Transverse colon (tissue), 4 donors: ENCODE measurements at regions not wholly inside any gene's neighbourhood (a gene's known extent, or its start where the extent isn't known, plus 50 kb on each side); places are given as distances from the start of the nearest gene placed in this dataset.

Experiments used
- DNase-seq: peaks from one replicate; pipeline ENCODE4 v3.0.0-alpha.2; 2019
- H3K27ac ChIP-seq, 4 donors: fragments of 200-600 bp; sonication (generic); 2 replicates each; pipeline ENCODE4 v1.5.1; 2016 to 2018; ENCODE audit warnings: inconsistent platforms in 4 of 4
- H3K27me3 ChIP-seq: fragments of 200-600 bp; sonication (generic); 2 replicates; pipeline ENCODE4 v1.5.1; 2017; ENCODE audit warnings: inconsistent platforms
- H3K36me3 ChIP-seq, 4 donors: fragments of 200-600 bp; sonication (generic); 2 replicates each; pipeline ENCODE4 v1.5.1; 2017 to 2019; ENCODE audit warnings: inconsistent platforms in 4 of 4
- H3K4me1 ChIP-seq, 4 donors: fragments of 200-600 bp; sonication (generic); 2 replicates each; pipeline ENCODE4 v1.5.1; 2017 to 2020; ENCODE audit warnings: inconsistent platforms in 4 of 4
- H3K4me3 ChIP-seq, 4 donors: fragments of 200-600 bp; sonication (generic); 1 replicate in 1 of 4; 2 replicates in 3 of 4; pipeline versions ENCODE4 v1.5.1 to v1.6.1; 2017 to 2019; ENCODE audit warnings: inconsistent platforms in 4 of 4
- H3K9me3 ChIP-seq, 2 donors: fragments of 200-600 bp; sonication (generic); 2 replicates each; pipeline ENCODE4 v1.5.1; 2017 to 2019; ENCODE audit warnings: inconsistent platforms in 2 of 2
- EP300 ChIP-seq: sonication (generic); formaldehyde crosslinking; IDR thresholded peaks from one replicate; pipeline ENCODE4 v1.6.1; 2017; ENCODE audit warnings: antibody characterized with exemption, low read depth
- POLR2A ChIP-seq: fragments of 450-650 bp; IDR thresholded peaks from one replicate; pipeline ENCODE4 v1.6.1; 2016; ENCODE audit warnings: antibody characterized with exemption, mild to moderate bottlenecking, moderate library complexity
- POLR2AphosphoS5 ChIP-seq, 3 donors: sonication (generic); formaldehyde crosslinking; IDR thresholded peaks; one replicate each; pipeline ENCODE4 v1.6.1; 2016; ENCODE audit warnings: antibody characterized with exemption in 3 of 3
- WGBS, 2 donors: methylation state at CpG; one replicate each; pipeline ENCODE4 v1.1.5; 2018; ENCODE audit warnings: low coverage in 1 of 2; 5-methylcytosine and 5-hydroxymethylcytosine counted together
- in situ Hi-C, 4 donors: fragments of 200-750 bp; cut with MboI; loops; one replicate each; pipeline versions ENCODE4 v1.15.0 to v1.15.1; 2017; ENCODE audit warnings: low sequenced_read_pairs in 3 of 4, low pct_ligation_motif_present in 1 of 4, low pct_unique_long_range_greater_than_20kb in 1 of 4
- intact Hi-C: fragments of 100-400 bp; cut with DNase I; formaldehyde crosslinking; loops from one replicate; pipeline ENCODE4 v1.15.1; 2023; ENCODE audit warnings: low total_unique reads
- TF ChIP-seq, protein P1 (sequence below), 5 experiments: fragments of 200-600 bp in 3 of 5; fragments of 450-650 bp in 2 of 5; sonication (generic) in 3 of 5; IDR thresholded peaks; 1 replicate in 2 of 5; 2 replicates in 3 of 5; pipeline ENCODE4 v1.5.1; 2016 to 2017; ENCODE audit warnings: antibody characterized with exemption in 5 of 5, inconsistent platforms in 3 of 5, mild to moderate bottlenecking in 2 of 5, moderate library complexity in 1 of 5

DNA sequence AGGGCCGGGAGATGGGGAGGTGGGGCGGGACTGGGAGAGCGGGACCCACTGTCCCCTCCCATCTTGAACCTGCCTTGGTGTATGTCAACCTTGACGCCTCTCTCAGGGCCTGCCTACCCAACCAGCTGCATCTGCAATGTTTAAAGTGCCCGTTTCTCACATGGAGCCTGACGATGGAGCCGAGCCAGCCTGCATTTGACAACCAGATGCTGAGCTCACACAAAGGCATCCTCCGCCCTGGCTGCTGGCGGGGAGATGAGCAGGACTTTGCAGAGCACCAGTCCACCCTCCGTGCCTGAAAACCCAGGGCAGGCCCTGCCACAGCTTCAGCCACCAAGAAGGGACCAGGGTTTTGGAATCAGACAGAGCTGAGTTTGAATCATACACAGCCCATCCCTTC lies 141.1 kb upstream of the SMIM23 start:
- in situ Hi-C loops = no loop called here
- DNase-seq = no peak
- intact Hi-C loops = no loop called here
- H3K4me1 ChIP-seq = no peaks in the 10 kb centered on the region
- H3K27ac ChIP-seq = no peak overlapping the region
- peaks cover 4% of the 10 kb centered on the region for H3K27me3 ChIP-seq
- H3K36me3 ChIP-seq = no peaks in the 10 kb centered on the region
- no peaks in the 10 kb centered on the region for H3K9me3 ChIP-seq
- 58% methylated on average over 10 of the region's 10 CpGs; no CpG with 5 or more reads in 1 of the 2 donors for WGBS, 2 donors
- TF ChIP-seq, protein P1, sequence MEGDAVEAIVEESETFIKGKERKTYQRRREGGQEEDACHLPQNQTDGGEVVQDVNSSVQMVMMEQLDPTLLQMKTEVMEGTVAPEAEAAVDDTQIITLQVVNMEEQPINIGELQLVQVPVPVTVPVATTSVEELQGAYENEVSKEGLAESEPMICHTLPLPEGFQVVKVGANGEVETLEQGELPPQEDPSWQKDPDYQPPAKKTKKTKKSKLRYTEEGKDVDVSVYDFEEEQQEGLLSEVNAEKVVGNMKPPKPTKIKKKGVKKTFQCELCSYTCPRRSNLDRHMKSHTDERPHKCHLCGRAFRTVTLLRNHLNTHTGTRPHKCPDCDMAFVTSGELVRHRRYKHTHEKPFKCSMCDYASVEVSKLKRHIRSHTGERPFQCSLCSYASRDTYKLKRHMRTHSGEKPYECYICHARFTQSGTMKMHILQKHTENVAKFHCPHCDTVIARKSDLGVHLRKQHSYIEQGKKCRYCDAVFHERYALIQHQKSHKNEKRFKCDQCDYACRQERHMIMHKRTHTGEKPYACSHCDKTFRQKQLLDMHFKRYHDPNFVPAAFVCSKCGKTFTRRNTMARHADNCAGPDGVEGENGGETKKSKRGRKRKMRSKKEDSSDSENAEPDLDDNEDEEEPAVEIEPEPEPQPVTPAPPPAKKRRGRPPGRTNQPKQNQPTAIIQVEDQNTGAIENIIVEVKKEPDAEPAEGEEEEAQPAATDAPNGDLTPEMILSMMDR (IDR thresholded peaks at IDR 0.05) = no peak
- no peak for TF ChIP-seq POLR2A
- TF ChIP-seq EP300 = no peak
- no peak for TF ChIP-seq POLR2AphosphoS5 (IDR thresholded peaks at IDR 0.05)
- no peak overlapping the region for H3K4me3 ChIP-seq

DNA sequence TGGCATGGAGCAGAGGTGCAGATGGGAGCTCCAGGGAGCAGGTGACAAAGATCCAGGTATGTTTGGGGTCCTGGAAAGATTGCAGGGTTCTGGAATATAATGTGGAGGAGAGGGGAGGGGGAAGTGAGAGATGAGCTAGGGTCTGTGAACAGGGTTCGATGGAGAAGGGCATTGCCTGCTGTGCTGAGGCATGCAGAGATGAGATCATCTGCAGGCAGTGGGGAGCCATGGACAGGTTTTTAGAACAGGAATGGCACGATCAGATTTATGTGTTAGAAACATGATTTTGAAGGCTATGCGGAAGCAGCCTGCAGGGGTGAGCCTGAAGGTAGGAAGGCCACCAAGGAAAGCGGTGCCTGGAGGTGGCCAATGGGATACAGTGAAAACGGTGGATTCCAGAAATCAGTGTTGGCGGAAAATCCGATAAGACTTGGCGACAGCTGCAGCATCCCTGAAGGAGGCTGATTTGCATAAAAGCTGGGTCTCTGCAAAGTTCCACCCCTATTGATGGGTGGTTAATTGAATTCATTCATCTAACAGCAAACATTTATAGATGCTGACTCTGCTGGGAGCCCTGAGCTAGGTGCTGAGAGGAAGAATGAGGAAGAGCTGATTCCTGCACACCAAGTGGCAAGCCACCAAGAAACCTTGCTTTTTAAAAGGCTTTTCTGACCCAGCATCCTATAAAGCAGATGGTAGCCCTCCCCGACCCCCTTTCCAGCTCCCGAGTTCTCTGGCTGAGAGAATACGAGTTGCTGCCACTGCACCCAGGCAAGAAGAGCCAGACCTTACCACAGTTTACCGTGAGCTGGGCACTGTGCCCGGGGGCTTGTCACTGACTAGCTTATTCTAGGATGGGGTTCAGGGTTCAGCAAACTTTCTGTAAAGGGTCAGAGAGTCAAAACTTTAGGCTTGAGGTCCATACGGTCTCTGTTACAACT lies 139.2 kb upstream of the SMIM23 start:
- Histone ChIP-seq H3K36me3 (no peaks in the 10 kb centered on the region), H3K4me1 (no peaks in the 10 kb centered on the region), H3K27me3 (peaks cover 4% of the 10 kb centered on the region), H3K4me3 (no peak overlapping the region), H3K9me3 (no peaks in the 10 kb centered on the region), H3K27ac (no peak overlapping the region)
- DNase-seq = no peak
- WGBS, 2 donors = 84 to 85% methylated on average over 8 to 14 of the region's 14 CpGs
- intact Hi-C loops (no loop called here), in situ Hi-C loops (no loop called here)
- TF ChIP-seq EP300 (no peak), POLR2A (no peak), POLR2AphosphoS5 (IDR thresholded peaks at IDR 0.05) (no peak)
- TF ChIP-seq, protein P1 (IDR thresholded peaks at IDR 0.05) = no peak

DNA sequence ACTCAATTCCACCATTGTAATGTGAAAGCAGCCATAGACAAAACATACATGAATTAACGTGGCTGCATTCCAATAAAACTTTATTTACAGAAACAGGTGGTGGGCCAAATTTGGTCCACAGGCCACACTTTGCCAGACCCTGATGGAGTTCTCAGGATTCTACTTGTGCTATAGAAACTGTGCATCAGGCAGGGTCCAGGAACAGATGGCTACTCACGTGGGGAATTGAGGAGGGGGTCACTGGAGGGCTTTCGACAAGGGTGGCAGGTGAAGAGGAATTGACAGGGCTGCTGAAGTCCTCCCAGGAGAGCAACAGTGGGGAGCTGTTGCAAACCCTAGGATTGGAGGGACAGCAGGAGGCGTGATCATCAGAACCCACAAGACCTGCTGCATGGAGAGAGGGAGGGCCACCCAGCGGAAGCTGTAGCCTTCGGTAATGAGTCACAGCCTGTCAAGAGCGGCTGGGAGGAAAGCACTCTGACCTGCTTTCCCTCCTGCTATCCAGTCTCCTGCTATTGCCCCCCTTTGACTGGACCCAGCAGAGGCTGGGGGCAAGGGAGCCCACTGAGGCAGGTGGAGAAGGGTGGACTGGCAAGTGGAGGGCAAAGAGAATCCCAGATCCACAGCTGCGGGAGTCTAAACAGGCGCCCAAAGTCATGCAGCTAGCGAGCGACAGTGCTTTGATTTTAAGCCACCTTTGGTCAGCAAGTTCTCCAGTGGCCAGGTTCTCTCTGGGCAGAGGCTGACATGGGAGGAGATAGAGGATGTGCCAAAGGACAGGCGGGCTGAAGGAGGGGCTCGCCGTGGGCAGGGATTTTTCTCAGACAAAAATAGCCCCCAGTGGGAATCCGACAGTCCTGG lies 138.3 kb upstream of the SMIM23 start:
- intact Hi-C loops (no loop called here), in situ Hi-C loops (no loop called here)
- no peak for TF ChIP-seq EP300
- no peak for TF ChIP-seq POLR2A
- TF ChIP-seq POLR2AphosphoS5 (IDR thresholded peaks at IDR 0.05) = no peak
- TF ChIP-seq, protein P1 (IDR thresholded peaks at IDR 0.05) = no peak
- no peak overlapping the region for H3K4me3 ChIP-seq
- no peaks in the 10 kb centered on the region for H3K4me1 ChIP-seq
- no peaks in the 10 kb centered on the region for H3K36me3 ChIP-seq
- H3K27ac ChIP-seq = no peak overlapping the region
- peaks cover 4% of the 10 kb centered on the region for H3K27me3 ChIP-seq
- H3K9me3 ChIP-seq = no peaks in the 10 kb centered on the region
- 70 to 80% methylated on average over 3 to 15 of the region's 15 CpGs for WGBS, 2 donors
- no peak for DNase-seq

DNA sequence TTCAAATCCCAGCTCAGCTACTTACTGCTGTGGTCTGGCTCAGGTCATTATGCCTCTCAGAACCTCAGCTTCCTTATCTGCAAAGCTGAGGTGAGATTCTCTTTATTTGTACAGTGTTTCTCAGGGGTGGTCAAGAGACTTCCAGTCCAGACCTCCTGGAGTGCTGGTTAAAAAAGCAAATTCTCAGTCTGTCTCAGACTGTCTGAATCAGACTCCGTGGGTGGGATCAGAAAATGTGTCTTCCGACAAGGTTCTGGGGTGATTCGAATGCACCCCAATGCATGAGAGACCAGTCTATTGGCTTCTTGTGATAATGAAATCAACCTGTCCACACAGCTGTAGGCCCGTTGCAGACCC lies 137.7 kb upstream of the SMIM23 start:
- intact Hi-C loops = no loop called here
- DNase-seq = no peak

More for the DNA sequence above, 137.7 kb upstream of the SMIM23 start:
- WGBS, 2 donors = 70% methylated on average over 4 of the region's 4 CpGs; no CpG with 5 or more reads in 1 of the 2 donors
- Histone ChIP-seq H3K27me3 (peaks cover 4% of the 10 kb centered on the region), H3K4me3 (no peak overlapping the region), H3K9me3 (no peaks in the 10 kb centered on the region), H3K4me1 (no peaks in the 10 kb centered on the region), H3K27ac (no peak overlapping the region), H3K36me3 (no peaks in the 10 kb centered on the region)
- TF ChIP-seq EP300 (no peak), POLR2A (no peak), POLR2AphosphoS5 (IDR thresholded peaks at IDR 0.05) (no peak)
- TF ChIP-seq, protein P1 (IDR thresholded peaks at IDR 0.05) = no peak
- in situ Hi-C loops = no loop called here
